ENCODE measurements at regions not wholly inside any gene's neighbourhood (a gene's known extent, or its start where the extent isn't known, plus 50 kb on each side); places are given as distances from the start of the nearest gene placed in this dataset.

- H3K9ac ChIP-seq = no peak overlapping the region
- H3K27ac ChIP-seq = no peak overlapping the region
- H3K36me3 ChIP-seq (ENCODE audit: control insufficient read depth, insufficient read depth, low read length) = no peaks in the 10 kb centered on the region
- H3K27me3 ChIP-seq (ENCODE audit: control insufficient read depth, insufficient read depth, low read length) = no peaks in the 10 kb centered on the region
- no peaks in the 10 kb centered on the region for H3K79me2 ChIP-seq
- TF ChIP-seq CTCF (IDR thresholded peaks at IDR 0.05) = no peak
- H2AFZ ChIP-seq = no peak overlapping the region
- H3K4me2 ChIP-seq (ENCODE audit: low read length) = no peak overlapping the region
- no peak overlapping the region for H3K4me3 ChIP-seq (ENCODE audit: low read depth, low read length)
- no peaks in the 10 kb centered on the region for H3K9me3 ChIP-seq (ENCODE audit: control insufficient read depth, low read length)
- H3K4me1 ChIP-seq = no peaks in the 10 kb centered on the region
Measured at GRCh38 chr2:152971685-152972084, 253.3 kb downstream of the ARL6IP6 start.

GRCh38 chr2:152962446-152962845, 244.0 kb downstream of the ARL6IP6 start:
- Histone ChIP-seq H2AFZ (no peak overlapping the region), H3K27ac (no peak overlapping the region), H3K27me3 (ENCODE audit: control insufficient read depth, insufficient read depth, low read length) (no peaks in the 10 kb centered on the region), H3K4me3 (ENCODE audit: low read depth, low read length) (no peak overlapping the region), H3K36me3 (ENCODE audit: control insufficient read depth, insufficient read depth, low read length) (no peaks in the 10 kb centered on the region), H3K9me3 (ENCODE audit: control insufficient read depth, low read length) (no peaks in the 10 kb centered on the region), H3K79me2 (no peaks in the 10 kb centered on the region), H3K4me2 (ENCODE audit: low read length) (no peak overlapping the region), H3K4me1 (no peaks in the 10 kb centered on the region), H3K9ac (no peak overlapping the region)
- TF ChIP-seq CTCF (IDR thresholded peaks at IDR 0.05) = no peak

- Histone ChIP-seq H3K4me3 (ENCODE audit: low read depth, low read length) (no peak overlapping the region), H3K9me3 (ENCODE audit: control insufficient read depth, low read length) (no peaks in the 10 kb centered on the region), H3K4me2 (ENCODE audit: low read length) (no peak overlapping the region), H3K79me2 (no peaks in the 10 kb centered on the region), H3K27me3 (ENCODE audit: control insufficient read depth, insufficient read depth, low read length) (no peaks in the 10 kb centered on the region), H3K27ac (no peak overlapping the region), H2AFZ (no peak overlapping the region), H3K36me3 (ENCODE audit: control insufficient read depth, insufficient read depth, low read length) (no peaks in the 10 kb centered on the region), H3K4me1 (no peaks in the 10 kb centered on the region), H3K9ac (no peak overlapping the region)
- no peak for TF ChIP-seq CTCF (IDR thresholded peaks at IDR 0.05)
Measured at GRCh38 chr2:152961351-152961750, 242.9 kb downstream of the ARL6IP6 start.

GRCh38 chr2:152950126-152950525, 231.7 kb downstream of the ARL6IP6 start:
- Histone ChIP-seq H3K27ac (no peak overlapping the region), H3K79me2 (no peaks in the 10 kb centered on the region), H2AFZ (no peak overlapping the region), H3K9ac (no peak overlapping the region), H3K27me3 (ENCODE audit: control insufficient read depth, insufficient read depth, low read length) (no peaks in the 10 kb centered on the region), H3K4me3 (ENCODE audit: low read depth, low read length) (no peak overlapping the region), H3K4me1 (no peaks in the 10 kb centered on the region), H3K36me3 (ENCODE audit: control insufficient read depth, insufficient read depth, low read length) (no peaks in the 10 kb centered on the region), H3K4me2 (ENCODE audit: low read length) (no peak overlapping the region), H3K9me3 (ENCODE audit: control insufficient read depth, low read length) (no peaks in the 10 kb centered on the region)
- TF ChIP-seq CTCF (IDR thresholded peaks at IDR 0.05) = no peak

GRCh38 chr2:152944099-152944498, 225.7 kb downstream of the ARL6IP6 start:
- H3K36me3 ChIP-seq (ENCODE audit: control insufficient read depth, insufficient read depth, low read length) = no peaks in the 10 kb centered on the region
- no peak for TF ChIP-seq CTCF (IDR thresholded peaks at IDR 0.05)
- H3K9ac ChIP-seq = no peak overlapping the region
- no peaks in the 10 kb centered on the region for H3K79me2 ChIP-seq
- H3K4me3 ChIP-seq (ENCODE audit: low read depth, low read length) = no peak overlapping the region
- H2AFZ ChIP-seq = no peak overlapping the region
- H3K27me3 ChIP-seq (ENCODE audit: control insufficient read depth, insufficient read depth, low read length) = no peaks in the 10 kb centered on the region
- H3K4me2 ChIP-seq (ENCODE audit: low read length) = no peak overlapping the region
- no peaks in the 10 kb centered on the region for H3K4me1 ChIP-seq
- no peak overlapping the region for H3K27ac ChIP-seq
- no peaks in the 10 kb centered on the region for H3K9me3 ChIP-seq (ENCODE audit: control insufficient read depth, low read length)

All from parathyroid adenoma (tissue), 2 donors.